Small intestine (tissue), 7 donors: ENCODE measurements at regions not wholly inside any gene's neighbourhood (a gene's known extent, or its start where the extent isn't known, plus 50 kb on each side); places are given as distances from the start of the nearest gene placed in this dataset.
A peak's percentile ranks its signal among the peaks of the same experiment; 100 is the strongest.
"Not testable (repeated sequence)": the region's sequence is repeated elsewhere in the genome, so short reads cannot be mapped to it uniquely, and the experiment has no call there.

ENCODE experiments used
- DNase-seq, 2 donors: peaks; one replicate each; pipeline versions ENCODE4 v3.0.0 to v3.0.0-alpha.2; 2013
- FAIRE-seq: peaks from 2 replicates; lab custom pipeline; 2012; peaks lifted over from hg19 to GRCh38; lab: Jason Lieb, UNC
- H3K27ac ChIP-seq, 3 donors: one replicate each; pipeline ENCODE4 v1.5.1; 2013; ENCODE audit warnings: low read length in 2 of 3, mild to moderate bottlenecking in 2 of 3, control low read depth in 1 of 3, inconsistent platforms in 1 of 3, low read depth in 1 of 3, moderate library complexity in 1 of 3
- H3K27me3 ChIP-seq, 3 donors: one replicate each; pipeline ENCODE4 v1.6.1; 2013; ENCODE audit warnings: low read length in 3 of 3, inconsistent platforms in 1 of 3; ENCODE audit not compliant: control insufficient read depth in 3 of 3, insufficient read depth in 3 of 3
- H3K36me3 ChIP-seq, 3 donors: one replicate each; pipeline ENCODE4 v1.6.1; 2013; ENCODE audit warnings: low read length in 3 of 3, inconsistent platforms in 1 of 3, low read depth in 1 of 3, mild to moderate bottlenecking in 1 of 3, moderate library complexity in 1 of 3; ENCODE audit not compliant: control insufficient read depth in 3 of 3, insufficient read depth in 2 of 3
- H3K4me1 ChIP-seq, 3 donors: one replicate each; pipeline ENCODE4 v1.6.1; 2013; ENCODE audit warnings: low read length in 2 of 3, inconsistent platforms in 1 of 3, low read depth in 1 of 3, mild to moderate bottlenecking in 1 of 3, moderate library complexity in 1 of 3; ENCODE audit not compliant: control insufficient read depth in 3 of 3, insufficient read depth in 2 of 3
- H3K4me3 ChIP-seq, 3 donors: one replicate each; pipeline ENCODE4 v1.5.1; 2013; ENCODE audit warnings: low read length in 3 of 3, control low read depth in 1 of 3, inconsistent platforms in 1 of 3, low read depth in 1 of 3, mild to moderate bottlenecking in 1 of 3, moderate library complexity in 1 of 3
- H3K9me3 ChIP-seq, 2 donors: one replicate each; pipeline ENCODE4 v1.6.1; 2013; ENCODE audit warnings: low read depth in 1 of 2, low read length in 1 of 2; ENCODE audit not compliant: control insufficient read depth in 2 of 2, insufficient read depth in 1 of 2
- WGBS, 3 donors: extraction: QIAGEN DNeasy Blood & Tissue Kit; methylation state at CpG; one replicate each; pipeline ENCODE4 v1.1.7; 2013; 5-methylcytosine and 5-hydroxymethylcytosine counted together
- donor health status: healthy with polysubstance abuse.
- donor health status: control.
- donor health status: control.
- donor health status: Bipolar disorder and iron deficiency.
- donor health status: healthy.

DNA sequence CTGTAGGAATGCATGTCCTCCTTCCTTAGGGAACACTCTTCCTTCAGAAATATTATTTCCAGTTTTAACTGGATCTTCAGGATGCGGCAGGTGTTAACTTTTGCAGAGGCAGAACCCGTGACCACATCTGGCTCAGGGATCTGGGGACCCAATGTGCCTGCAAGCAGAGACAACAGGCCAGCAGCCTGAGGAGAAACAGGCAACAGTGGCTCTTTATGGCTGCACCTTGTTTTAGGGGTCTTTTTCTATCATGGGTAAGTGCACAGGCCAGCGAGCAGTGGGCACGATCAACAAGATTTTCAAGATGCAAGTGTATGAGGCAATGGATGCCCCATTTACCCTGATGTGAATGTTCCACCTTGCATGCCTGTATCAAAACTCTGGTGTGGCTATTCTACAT lies 497.5 kb upstream of the KLF6 start:
- no peaks in the 10 kb centered on the region for H3K36me3 ChIP-seq
- no peaks in the 10 kb centered on the region for H3K9me3 ChIP-seq
- H3K27me3 ChIP-seq: peaks cover 0 to 2% (median 0%) of the 10 kb centered on the region in 3 donors
- no peak for DNase-seq
- H3K4me3 ChIP-seq: no peak overlapping the region
- peaks cover 0 to 7% (median 0%) of the 10 kb centered on the region in 3 donors for H3K4me1 ChIP-seq
- FAIRE-seq: no peak
- H3K27ac ChIP-seq: no peak overlapping the region
- WGBS, 3 donors: 92 to 95% (median 94%) methylated on average over 4 of the region's 4 CpGs

DNA sequence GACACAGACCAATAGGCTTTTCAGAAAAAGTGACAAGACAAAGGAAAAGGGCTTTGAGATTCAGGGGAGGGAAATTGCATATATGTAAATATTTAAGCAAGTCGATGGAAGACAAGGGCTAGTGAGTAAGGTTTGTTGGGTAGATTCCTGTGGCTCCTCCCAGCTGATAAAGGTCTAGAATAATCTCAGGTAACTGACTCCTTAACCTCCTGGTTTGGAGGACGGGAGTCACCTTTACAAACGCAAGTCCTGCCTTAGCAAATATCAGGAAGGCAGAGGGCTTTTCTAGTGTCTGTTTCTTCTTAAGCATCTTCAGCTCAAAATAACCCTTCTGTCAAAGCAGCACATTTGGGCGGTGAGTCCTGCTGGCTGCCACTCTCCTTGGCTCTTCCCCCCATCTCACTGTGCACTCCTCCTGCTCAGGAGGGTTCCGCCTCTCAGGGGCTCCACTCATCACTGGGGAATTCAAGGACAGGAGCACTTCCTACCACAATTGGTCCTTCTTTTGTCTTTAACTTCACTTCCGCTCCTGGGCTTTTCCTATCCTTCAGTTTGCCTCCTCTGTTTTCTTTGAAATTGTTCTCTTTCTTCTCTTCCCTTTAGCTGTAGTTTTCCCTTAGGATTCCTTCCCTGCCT lies 496.3 kb upstream of the KLF6 start:
- FAIRE-seq (no peak), DNase-seq (no peak)
- peak overlapping the region in 1 of 3 donors; percentile 60 for H3K27ac ChIP-seq
- H3K4me1 ChIP-seq: peaks cover 0 to 7% (median 0%) of the 10 kb centered on the region in 3 donors
- H3K9me3 ChIP-seq: no peaks in the 10 kb centered on the region
- no peaks in the 10 kb centered on the region for H3K36me3 ChIP-seq
- H3K27me3 ChIP-seq: peaks cover 0 to 2% (median 0%) of the 10 kb centered on the region in 3 donors
- 75 to 84% (median 83%) methylated on average over 6 of the region's 6 CpGs for WGBS, 3 donors
- H3K4me3 ChIP-seq: no peak overlapping the region

DNA sequence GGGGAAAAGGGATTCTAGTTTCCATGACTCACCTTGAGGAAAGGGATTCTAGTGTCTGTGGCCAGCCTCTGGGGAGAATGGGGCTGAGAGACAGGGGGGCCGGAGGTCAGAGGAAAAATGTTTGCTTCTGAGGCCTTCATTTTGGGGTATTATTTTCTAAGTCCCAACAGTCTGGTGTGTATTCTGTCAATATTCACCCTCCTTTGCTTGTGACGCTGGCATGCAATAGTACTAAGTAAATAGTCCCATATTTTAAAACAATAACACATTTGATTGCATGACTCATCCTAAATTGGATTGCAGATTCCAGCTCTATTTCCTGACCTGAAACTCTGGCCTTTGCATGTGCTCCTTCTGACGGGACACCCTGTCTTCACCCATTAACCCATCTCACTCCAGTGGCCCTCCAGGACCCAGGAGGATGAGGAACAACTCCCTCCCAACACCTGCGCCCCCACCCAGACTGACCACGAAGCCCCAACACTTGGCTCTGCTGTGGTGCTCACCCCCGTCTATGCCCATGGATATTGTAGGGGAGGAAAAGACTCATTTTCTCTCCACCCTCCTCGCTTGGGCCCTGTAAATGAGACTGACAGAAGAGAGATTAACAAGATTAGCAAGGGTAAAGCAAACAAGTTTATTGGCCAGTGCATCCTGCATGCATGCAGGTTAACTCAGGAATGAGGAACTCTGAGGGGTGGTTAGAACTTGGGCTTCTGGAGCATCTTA lies 495.6 kb upstream of the KLF6 start:
- Histone ChIP-seq H3K36me3 (no peaks in the 10 kb centered on the region), H3K9me3 (no peaks in the 10 kb centered on the region), H3K4me3 (no peak overlapping the region), H3K27me3 (no peaks in the 10 kb centered on the region), H3K4me1 (peaks cover 0 to 7% (median 0%) of the 10 kb centered on the region in 3 donors), H3K27ac (peak overlapping the region in 1 of 3 donors; percentile 76)
- FAIRE-seq (no peak), DNase-seq (no peak)
- WGBS, 3 donors: 56 to 69% (median 62%) methylated on average over 7 of the region's 7 CpGs

DNA sequence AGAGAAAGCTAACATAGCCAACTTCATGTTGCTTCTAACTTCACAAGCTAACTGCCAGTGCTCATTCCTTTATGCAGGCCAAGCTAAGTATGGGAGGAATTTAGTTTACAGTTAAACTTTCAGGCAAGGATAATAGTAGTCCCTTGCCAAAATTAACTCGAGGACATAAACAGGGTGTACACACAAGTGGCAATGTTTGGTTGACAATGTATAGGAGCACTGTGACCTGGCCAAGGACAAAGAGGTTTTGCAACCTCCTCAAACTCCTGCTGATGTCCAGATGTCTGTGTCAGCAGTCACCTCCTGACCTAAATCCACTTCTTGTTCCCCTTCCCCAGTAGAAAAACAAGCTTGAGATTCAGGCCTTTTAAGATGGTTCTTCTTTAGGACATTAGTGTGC lies 494.6 kb upstream of the KLF6 start:
- no peak for DNase-seq
- Histone ChIP-seq H3K9me3 (no peaks in the 10 kb centered on the region), H3K36me3 (no peaks in the 10 kb centered on the region), H3K4me3 (no peak overlapping the region), H3K27ac (peak overlapping the region in 1 of 3 donors; percentile 76), H3K27me3 (no peaks in the 10 kb centered on the region), H3K4me1 (peaks cover 0 to 7% (median 0%) of the 10 kb centered on the region in 3 donors)
- FAIRE-seq: no peak
- 54 to 70% (median 60%) methylated on average over 1 of the region's 1 CpG for WGBS, 3 donors

- DNase-seq (no peak), FAIRE-seq (no peak)
- Histone ChIP-seq H3K9me3 (no peaks in the 10 kb centered on the region), H3K4me3 (no peak overlapping the region), H3K27me3 (no peaks in the 10 kb centered on the region), H3K27ac (no peak overlapping the region), H3K4me1 (peaks cover 0 to 4% (median 0%) of the 10 kb centered on the region in 3 donors), H3K36me3 (no peaks in the 10 kb centered on the region)
- 78 to 81% (median 78%) methylated on average over 4 of the region's 4 CpGs for WGBS, 3 donors
Observed at GRCh38 chr10:4278186-4278585, 493.2 kb upstream of the KLF6 start.

DNA sequence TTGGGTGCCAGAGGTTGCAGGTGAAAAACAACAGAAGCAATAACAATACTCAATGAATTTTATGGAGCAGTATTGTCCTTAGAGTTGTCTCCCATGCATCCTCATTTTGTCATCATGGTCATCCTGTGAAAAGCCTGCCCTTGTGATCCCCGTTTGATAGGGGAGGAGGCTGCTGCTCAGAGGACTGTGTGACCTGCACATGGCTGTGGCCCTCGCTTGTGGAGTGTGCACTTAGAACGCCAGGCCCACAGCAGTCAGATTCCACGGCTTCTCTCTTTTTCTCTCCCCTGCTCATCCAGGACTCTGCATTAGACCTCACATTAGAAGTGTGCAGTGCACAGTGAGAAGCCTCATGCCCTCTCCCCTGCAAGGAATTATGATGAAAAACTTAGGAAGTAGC lies 491.1 kb upstream of the KLF6 start:
- Histone ChIP-seq H3K4me3 (no peak overlapping the region), H3K36me3 (no peaks in the 10 kb centered on the region), H3K9me3 (no peaks in the 10 kb centered on the region), H3K27me3 (no peaks in the 10 kb centered on the region), H3K27ac (no peak overlapping the region), H3K4me1 (peaks cover 0 to under 1% (median 0%) of the 10 kb centered on the region in 3 donors)
- DNase-seq: no peak
- WGBS, 3 donors: 89 to 94% (median 92%) methylated on average over 4 of the region's 4 CpGs
- no peak for FAIRE-seq

GRCh38 chr10:4274671-4275070 lies 489.7 kb upstream of the KLF6 start:
- H3K27ac ChIP-seq, H3K9me3 ChIP-seq, H3K4me3 ChIP-seq, H3K27me3 ChIP-seq, H3K4me1 ChIP-seq, DNase-seq, H3K36me3 ChIP-seq, FAIRE-seq: not testable (repeated sequence)

DNA sequence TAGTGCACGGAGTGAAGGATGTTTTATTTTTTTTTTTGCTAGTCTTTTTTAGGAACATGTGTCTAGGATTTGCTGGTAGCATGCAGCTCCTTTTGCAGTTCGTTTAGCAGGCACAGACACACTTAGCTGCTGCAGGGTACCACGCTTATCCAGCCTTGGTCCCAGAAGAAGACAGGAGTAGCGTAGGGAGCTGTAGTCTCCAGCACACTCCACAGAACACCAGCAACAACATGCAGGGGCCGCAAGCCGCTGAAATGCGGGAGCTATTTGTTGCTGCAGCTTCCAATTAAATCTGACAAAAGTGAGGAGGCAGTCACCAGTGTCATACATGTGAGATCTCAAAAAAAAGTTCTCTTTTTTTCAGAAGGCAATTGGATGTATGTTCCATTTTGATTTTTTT lies 486.2 kb upstream of the KLF6 start:
- no peaks in the 10 kb centered on the region for H3K27me3 ChIP-seq
- no peak overlapping the region for H3K4me3 ChIP-seq
- FAIRE-seq (no peak), DNase-seq (no peak)
- no peaks in the 10 kb centered on the region for H3K9me3 ChIP-seq
- H3K27ac ChIP-seq: no peak overlapping the region
- WGBS, 3 donors: 85 to 89% (median 86%) methylated on average over 7 of the region's 7 CpGs
- peaks cover 0 to 3% (median 2%) of the 10 kb centered on the region in 3 donors for H3K4me1 ChIP-seq
- no peaks in the 10 kb centered on the region for H3K36me3 ChIP-seq
